GM23248 (cell line): ENCODE measurements at regions not wholly inside any gene's neighbourhood (a gene's known extent, or its start where the extent isn't known, plus 50 kb on each side); places are given as distances from the start of the nearest gene placed in this dataset.

Experiments used
- EZH2 ChIP-seq: fragments of 200-600 bp; sonication (generic); IDR thresholded peaks from 2 replicates; pipeline ENCODE4 v1.6.1; 2018; ENCODE audit warnings: antibody characterized with exemption, mild to moderate bottlenecking; ENCODE audit not compliant: insufficient read depth, poor library complexity, severe bottlenecking
- EZH2phosphoT487 ChIP-seq: fragments of 200-600 bp; sonication (generic); IDR thresholded peaks from 2 replicates; pipeline ENCODE4 v1.6.1; 2018; ENCODE audit warnings: antibody characterized with exemption, moderate library complexity, mild to moderate bottlenecking, low read depth; ENCODE audit not compliant: insufficient read depth

- no peak for TF ChIP-seq EZH2phosphoT487
- no peak for TF ChIP-seq EZH2
These were observed 857.8 kb downstream of the KCNMA1 start for GRCh38 chr10:76779796-76780301.
